ENCODE measurements at regions not wholly inside any gene's neighbourhood (a gene's known extent, or its start where the extent isn't known, plus 50 kb on each side); places are given as distances from the start of the nearest gene placed in this dataset.

GRCh38 chr4:18285357-18285756 is 263.8 kb upstream of the LCORL start:
- TF ChIP-seq GLIS3 (CRISPR knock-in tag; IDR thresholded peaks at IDR 0.05), result no peak
- TF ChIP-seq SNAI2 (CRISPR knock-in tag; IDR thresholded peaks at IDR 0.05), result no peak
- TF ChIP-seq, protein P1, sequence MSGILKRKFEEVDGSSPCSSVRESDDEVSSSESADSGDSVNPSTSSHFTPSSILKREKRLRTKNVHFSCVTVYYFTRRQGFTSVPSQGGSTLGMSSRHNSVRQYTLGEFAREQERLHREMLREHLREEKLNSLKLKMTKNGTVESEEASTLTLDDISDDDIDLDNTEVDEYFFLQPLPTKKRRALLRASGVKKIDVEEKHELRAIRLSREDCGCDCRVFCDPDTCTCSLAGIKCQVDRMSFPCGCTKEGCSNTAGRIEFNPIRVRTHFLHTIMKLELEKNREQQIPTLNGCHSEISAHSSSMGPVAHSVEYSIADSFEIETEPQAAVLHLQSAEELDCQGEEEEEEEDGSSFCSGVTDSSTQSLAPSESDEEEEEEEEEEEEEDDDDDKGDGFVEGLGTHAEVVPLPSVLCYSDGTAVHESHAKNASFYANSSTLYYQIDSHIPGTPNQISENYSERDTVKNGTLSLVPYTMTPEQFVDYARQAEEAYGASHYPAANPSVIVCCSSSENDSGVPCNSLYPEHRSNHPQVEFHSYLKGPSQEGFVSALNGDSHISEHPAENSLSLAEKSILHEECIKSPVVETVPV (CRISPR knock-in tag; IDR thresholded peaks at IDR 0.05), result no peak
- no peak for TF ChIP-seq TCF4 (CRISPR knock-in tag; IDR thresholded peaks at IDR 0.05; ENCODE audit: borderline replicate concordance)
- no peak for TF ChIP-seq BACH2 (CRISPR knock-in tag; IDR thresholded peaks at IDR 0.05; ENCODE audit: borderline replicate concordance)
- no peak for TF ChIP-seq ZC3H10 (CRISPR knock-in tag; IDR thresholded peaks at IDR 0.05)
- no peak for TF ChIP-seq ARNTL (CRISPR knock-in tag; IDR thresholded peaks at IDR 0.05; ENCODE audit: borderline replicate concordance, low read depth)
- no peak for TF ChIP-seq PATZ1 (CRISPR knock-in tag; IDR thresholded peaks at IDR 0.05; ENCODE audit: borderline replicate concordance)
- TF ChIP-seq ISL1 (CRISPR knock-in tag; IDR thresholded peaks at IDR 0.05), result no peak
- TF ChIP-seq, protein P2, sequence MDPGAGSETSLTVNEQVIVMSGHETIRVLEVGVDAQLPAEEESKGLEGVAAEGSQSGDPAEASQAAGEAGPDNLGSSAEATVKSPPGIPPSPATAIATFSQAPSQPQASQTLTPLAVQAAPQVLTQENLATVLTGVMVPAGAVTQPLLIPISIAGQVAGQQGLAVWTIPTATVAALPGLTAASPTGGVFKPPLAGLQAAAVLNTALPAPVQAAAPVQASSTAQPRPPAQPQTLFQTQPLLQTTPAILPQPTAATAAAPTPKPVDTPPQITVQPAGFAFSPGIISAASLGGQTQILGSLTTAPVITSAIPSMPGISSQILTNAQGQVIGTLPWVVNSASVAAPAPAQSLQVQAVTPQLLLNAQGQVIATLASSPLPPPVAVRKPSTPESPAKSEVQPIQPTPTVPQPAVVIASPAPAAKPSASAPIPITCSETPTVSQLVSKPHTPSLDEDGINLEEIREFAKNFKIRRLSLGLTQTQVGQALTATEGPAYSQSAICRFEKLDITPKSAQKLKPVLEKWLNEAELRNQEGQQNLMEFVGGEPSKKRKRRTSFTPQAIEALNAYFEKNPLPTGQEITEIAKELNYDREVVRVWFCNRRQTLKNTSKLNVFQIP (CRISPR knock-in tag; IDR thresholded peaks at IDR 0.05; ENCODE audit: borderline replicate concordance, low read depth), result no peak
- TF ChIP-seq ZFP30 (CRISPR knock-in tag; IDR thresholded peaks at IDR 0.05), result no peak
- TF ChIP-seq ESRRG (CRISPR knock-in tag; IDR thresholded peaks at IDR 0.05), result no peak
- TF ChIP-seq, protein P3, sequence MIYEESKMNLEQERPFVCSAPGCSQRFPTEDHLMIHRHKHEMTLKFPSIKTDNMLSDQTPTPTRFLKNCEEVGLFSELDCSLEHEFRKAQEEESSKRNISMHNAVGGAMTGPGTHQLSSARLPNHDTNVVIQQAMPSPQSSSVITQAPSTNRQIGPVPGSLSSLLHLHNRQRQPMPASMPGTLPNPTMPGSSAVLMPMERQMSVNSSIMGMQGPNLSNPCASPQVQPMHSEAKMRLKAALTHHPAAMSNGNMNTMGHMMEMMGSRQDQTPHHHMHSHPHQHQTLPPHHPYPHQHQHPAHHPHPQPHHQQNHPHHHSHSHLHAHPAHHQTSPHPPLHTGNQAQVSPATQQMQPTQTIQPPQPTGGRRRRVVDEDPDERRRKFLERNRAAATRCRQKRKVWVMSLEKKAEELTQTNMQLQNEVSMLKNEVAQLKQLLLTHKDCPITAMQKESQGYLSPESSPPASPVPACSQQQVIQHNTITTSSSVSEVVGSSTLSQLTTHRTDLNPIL (CRISPR knock-in tag; IDR thresholded peaks at IDR 0.05; ENCODE audit: low read depth), result no peak
- TF ChIP-seq RARB (CRISPR knock-in tag; IDR thresholded peaks at IDR 0.05), result no peak

Measured in SK-N-SH treated with all-trans-retinoic acid at 6 μM for 48 hours (cell line).